Activated CD8-positive, alpha-beta memory T cell treated with anti-CD3 and anti-CD28 coated beads for 48 hours (primary cell): ENCODE measurements at regions not wholly inside any gene's neighbourhood (a gene's known extent, or its start where the extent isn't known, plus 50 kb on each side); places are given as distances from the start of the nearest gene placed in this dataset.
"Not testable (repeated sequence)": the region's sequence is repeated elsewhere in the genome, so short reads cannot be mapped to it uniquely, and the experiment has no call there.

ENCODE experiments used
- DNase-seq, 3 experiments: peaks; one replicate each; pipeline ENCODE4 v3.0.0-alpha.2; 2020; ENCODE audit warnings: low read depth in 2 of 3, low spot score in 2 of 3

- not testable (repeated sequence) for DNase-seq
Measured at GRCh38 chr1:109857702-109858101, 52.9 kb upstream of the CSF1 start.

DNA sequence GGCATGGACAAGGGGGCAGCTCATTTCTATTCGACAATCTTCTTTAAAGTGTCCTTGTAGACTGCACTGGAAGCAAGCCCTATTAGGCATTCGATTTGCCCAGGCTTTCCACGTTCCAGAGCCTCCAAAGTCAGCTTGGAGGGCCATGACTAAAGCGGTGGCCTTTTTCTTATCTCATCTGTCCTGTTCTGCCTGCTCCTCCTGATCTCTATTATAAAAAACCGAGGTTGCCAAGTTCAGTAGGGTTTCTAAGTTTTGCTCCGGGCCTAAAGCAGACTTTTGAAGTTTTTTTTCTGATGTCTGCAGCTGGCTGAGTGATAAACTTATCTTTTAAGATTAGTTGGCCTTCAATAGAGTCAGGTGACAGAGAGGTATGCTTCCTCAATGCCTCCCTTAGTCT lies 54.7 kb upstream of the CSF1 start:
- DNase-seq: not testable (repeated sequence)

DNA sequence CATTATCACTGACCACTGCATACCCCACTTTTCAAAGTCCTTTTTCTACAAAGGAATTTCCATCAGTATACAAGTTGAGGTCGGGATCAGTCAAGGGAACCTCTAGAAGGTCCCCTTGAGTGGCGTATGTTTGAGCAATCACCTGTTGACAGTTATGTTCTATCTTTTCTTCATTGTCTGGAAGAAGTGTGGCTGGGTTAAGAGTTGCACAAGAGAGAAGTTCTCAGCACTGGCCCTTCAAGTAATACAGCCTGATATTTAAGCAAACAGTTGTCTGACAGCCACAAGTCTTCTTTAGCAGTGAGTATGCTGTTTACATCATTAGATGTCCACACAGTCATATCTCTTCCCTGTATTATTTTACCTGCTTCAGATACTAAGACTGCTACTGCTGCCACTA lies 56.7 kb upstream of the CSF1 start:
- not testable (repeated sequence) for DNase-seq

GRCh38 chr1:109852221-109853015 lies 58.2 kb upstream of the CSF1 start:
- DNase-seq: not testable (repeated sequence)

- no peak for DNase-seq
Measured at GRCh38 chr1:109850827-109851226, 59.8 kb upstream of the CSF1 start.

DNA sequence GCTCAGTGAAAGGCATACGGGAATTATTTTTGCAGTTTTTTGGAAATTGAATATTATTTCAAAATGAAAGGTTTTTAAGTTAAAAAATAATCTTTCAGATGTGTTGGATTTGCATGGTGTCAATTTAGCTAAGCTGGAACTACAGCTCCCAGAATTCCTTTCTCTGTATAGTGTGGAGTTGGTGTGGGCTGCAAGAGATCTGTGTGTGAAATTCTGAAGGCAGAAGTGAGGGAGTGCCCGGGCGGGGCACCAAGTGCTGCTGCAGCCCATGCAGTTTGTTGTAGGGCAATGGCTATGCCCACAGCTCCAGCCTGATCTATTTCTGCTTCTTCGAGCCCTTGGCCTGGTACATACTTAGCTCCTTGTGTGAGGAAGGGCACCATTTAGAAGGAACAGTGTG lies 60.5 kb upstream of the CSF1 start:
- DNase-seq: no peak

DNA sequence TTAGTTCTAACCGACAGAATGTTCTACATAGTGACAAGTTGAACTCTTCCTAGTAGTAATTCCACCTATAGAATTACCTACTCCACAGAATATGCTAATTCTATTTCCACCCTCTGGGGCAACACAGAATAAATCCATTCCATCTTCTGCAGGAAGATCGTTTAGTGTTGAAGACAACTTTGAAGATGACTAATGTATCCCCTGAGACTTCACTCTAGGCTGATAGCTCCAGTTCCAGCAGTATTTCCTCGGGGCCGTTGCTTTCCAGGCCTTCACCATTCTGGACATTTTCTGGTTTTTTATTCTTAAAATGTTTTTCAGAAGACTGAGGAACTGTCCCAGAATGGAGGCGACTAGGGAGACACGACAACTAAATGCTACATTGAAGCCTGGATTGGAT lies 61.0 kb upstream of the CSF1 start:
- no peak for DNase-seq

DNA sequence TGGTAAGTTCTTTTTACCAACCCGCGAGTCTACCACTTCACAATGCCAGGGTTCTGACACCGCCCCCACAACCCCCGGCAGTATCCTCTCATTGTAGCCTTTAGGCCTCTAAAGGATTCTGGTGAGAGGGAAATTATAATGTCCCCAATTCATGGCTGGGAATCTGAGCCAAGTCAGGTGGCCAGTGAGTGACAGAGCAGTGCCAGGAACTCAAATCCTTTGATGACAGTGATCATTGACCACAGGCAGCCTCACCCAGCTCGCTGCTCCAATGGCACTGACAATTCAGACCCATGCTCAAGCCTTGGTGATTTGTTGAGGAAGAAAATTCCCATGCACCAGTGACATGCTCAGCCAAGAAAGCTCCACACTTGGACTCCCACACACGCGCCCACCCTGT lies 63.4 kb upstream of the CSF1 start:
- DNase-seq: no peak

DNA sequence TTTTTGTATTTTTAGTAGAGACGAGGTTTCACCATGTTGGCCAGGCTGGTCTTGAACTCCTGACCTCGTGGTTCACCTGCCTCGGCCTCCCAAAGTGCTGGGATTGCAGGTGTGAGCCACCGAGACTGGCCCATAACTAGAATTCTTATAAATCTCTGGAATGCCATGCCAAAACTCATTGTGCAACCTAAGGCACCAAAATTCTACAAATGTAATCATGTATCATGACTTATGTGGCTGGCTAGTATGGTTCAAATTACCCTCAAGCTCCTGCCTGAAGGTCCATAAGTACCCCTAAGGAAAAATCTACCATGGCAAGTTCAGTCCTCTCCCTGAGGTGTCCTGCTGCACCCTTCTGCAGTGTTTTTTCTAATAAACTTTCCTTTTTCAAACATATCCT lies 63.8 kb upstream of the CSF1 start:
- DNase-seq: no peak

DNA sequence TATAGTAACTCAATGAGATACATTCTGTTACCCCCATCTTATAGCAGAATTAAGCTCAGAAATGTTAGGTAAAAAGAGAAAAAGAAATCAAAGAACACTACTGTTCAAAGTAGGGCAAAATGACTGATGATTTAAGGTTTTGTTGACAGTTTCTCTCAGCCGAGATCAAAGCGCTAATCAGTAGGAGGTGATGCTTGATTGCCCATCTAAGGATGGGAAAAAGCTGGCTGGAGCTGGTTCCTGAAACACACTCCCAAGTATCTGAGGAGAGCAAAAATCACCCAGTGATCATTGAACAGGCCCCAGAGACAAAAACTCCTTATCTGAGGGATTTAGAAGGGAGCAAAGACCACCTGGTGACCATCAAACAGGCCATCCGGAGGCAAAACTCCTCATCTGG lies 64.5 kb upstream of the CSF1 start:
- DNase-seq: no peak

DNA sequence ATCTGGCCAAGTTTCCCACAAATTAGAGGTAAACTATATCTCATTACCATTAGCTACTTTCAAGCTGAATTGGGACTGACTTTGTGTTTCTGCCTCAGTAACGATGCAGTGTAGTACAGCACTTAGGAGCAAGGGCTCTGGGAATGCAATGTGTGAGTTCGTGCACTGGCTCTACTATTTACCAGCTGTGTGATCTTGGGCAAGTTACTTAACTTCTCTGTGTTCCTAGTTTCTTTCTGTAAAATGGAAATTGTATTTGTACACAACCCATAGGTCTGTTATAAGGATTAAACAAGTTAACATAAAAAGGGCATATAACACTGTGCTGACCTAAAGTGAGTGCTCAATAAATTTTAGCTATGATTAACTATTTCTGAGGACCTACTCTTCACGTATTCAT lies 65.0 kb upstream of the CSF1 start:
- no peak for DNase-seq

GRCh38 chr1:109844609-109845008 lies 66.0 kb upstream of the CSF1 start:
- DNase-seq: no peak

GRCh38 chr1:109840011-109840629 lies 70.5 kb upstream of the CSF1 start:
- no peak for DNase-seq

- not testable (repeated sequence) for DNase-seq
Measured at GRCh38 chr1:109839276-109839675, 71.4 kb upstream of the CSF1 start.

DNA sequence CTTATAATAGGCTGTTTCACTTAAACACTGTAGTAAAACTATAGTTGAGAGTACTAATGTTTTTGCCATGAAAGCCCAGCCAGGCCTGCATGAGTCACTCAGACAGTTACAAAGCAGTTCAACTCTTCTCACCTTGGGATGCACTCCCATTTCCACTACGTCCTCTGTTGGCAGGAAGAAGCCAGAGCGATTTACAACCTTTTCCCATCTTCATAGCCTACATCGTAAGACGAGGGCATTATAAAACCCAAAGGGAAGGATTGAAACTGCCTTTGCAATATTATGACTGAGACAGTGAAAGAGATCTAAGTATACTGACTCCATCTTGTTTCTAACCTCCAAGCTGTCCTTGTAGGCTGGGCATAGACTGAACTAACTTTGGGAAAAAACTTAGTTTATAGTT lies 71.8 kb upstream of the CSF1 start:
- DNase-seq: no peak

DNA sequence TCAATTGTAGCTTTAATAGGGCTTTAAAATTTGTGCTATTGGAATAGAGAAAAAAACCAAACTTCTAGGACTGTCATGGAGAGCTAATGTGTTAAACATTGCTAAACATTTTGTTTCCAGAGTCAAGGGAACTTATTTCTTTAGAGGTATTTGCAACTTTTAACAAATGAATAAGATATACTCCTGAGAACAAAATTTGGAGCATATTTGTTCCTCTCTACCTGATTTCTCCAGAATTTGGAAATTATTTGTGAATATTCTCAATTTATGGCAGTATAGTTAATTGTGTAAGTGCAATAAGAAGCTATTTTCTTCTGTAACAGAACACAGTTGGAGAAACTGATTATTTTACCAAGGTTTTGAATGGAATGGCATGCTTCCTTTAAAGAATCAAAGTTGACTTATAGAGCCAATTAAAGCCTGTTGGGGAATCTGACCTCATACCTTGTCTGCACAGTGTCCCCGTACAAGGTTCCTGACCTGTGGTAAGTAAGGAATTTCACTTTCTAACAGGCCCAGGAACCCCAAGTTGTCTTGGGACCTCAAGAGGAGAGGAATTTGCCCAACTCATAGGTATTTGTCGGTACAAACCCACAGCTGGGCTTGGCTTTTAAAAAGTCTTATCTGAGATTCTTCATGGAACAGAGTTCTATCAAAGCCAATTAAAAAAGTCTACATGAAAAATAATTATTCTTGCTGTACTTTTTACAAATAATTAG lies 72.6 kb upstream of the CSF1 start:
- no peak for DNase-seq

GRCh38 chr1:109835645-109836044 lies 71.9 kb upstream of the EPS8L3 start:
- not testable (repeated sequence) for DNase-seq

- DNase-seq: no peak
Measured at GRCh38 chr1:109834951-109835350, 71.2 kb upstream of the EPS8L3 start.

- no peak for DNase-seq
Measured at GRCh38 chr1:109832945-109833344, 69.2 kb upstream of the EPS8L3 start.

DNA sequence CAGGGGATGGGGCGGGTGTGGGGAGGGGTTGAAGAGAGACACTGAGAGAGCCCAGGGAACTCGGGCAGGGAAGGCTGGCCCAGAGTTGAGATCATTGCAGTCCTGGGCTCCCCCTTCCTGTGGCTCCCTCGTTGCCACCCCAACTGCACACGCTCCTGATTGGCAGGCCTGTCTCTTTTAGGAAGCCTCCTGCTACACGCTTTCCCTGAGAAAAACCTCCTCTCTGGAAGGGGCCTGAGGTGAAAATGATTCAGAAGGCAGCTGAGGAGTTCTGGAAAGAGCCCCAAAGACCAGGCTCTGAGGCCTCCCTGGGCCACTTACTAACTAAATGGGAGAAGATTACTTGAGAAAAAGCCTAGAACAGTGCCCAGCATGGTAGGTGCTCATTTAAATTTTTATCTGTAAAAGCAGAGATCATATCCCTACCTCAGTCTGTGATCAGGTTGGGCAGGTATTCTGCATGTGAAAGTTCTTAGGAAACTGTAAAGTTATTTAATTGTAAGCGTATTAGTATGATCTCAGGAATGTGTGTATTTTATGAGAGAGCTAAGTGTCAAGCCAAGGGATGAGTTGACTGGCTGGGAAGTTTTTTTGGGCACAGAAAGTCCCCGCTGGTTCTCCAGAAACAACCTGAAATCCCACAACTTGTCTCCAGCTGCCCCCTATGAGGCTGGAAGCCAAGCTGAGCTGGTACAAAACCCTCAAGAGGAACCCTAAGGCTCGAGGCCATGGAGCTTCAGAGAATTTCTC lies 65.2 kb upstream of the EPS8L3 start:
- DNase-seq: no peak

DNA sequence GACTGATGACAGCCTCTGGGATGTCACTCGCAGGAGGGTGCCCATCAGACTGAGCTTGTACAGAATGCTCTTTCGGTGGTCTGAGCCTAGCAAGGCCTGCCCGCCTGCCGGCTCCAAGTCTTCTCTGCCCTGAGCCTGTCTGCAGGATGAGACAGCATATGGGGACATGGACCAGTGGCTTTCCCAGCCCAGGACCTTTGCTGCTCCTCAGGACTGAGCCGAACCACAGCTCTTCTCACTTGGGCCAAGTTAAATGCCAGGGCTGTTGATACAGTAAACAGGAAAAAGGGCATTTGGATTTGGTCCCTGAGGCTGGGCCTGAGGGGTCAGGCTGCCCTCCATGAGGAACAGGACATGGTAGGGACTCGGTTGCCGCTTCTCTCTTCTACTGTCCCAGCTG lies 64.3 kb upstream of the EPS8L3 start:
- DNase-seq: no peak

DNA sequence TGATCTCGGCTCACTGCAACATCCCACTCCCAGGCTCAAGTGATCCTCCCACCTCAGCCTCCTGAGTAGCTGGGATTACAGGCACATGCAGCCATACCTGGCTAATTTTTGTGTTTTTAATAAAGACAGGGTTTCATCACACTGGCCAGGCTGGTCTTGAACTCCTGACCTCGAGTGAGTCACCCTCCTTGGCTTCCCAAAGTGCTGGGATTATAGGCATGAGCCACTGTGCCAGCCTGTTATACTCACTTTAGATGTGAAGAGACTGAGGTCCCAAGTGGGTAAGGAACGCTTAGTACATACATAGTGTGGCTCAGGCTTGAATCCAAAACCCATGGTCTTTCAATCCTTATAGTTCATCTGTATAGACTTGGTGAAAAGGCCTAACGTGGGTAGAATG lies 63.7 kb upstream of the EPS8L3 start:
- no peak for DNase-seq
